ENCODE measurements at regions not wholly inside any gene's neighbourhood (a gene's known extent, or its start where the extent isn't known, plus 50 kb on each side); places are given as distances from the start of the nearest gene placed in this dataset.

GRCh38 chr18:47593744-47594472 lies 336.6 kb downstream of the SMAD2 start:
- no peak for DNase-seq

GRCh38 chr18:47591429-47591828 lies 339.0 kb downstream of the SMAD2 start:
- no peak for DNase-seq

- no peak for DNase-seq
These were observed 336.1 kb upstream of the SKOR2 start for GRCh38 chr18:47587587-47587986.

- DNase-seq: no peak
These were observed 335.1 kb upstream of the SKOR2 start for GRCh38 chr18:47586418-47587070.

- no peak for DNase-seq
These were observed 334.5 kb upstream of the SKOR2 start for GRCh38 chr18:47585914-47586313.

- no peak for DNase-seq
These were observed 333.7 kb upstream of the SKOR2 start for GRCh38 chr18:47585136-47585535.

- no peak for DNase-seq
These were observed 330.6 kb upstream of the SKOR2 start for GRCh38 chr18:47582093-47582492.

GRCh38 chr18:47577520-47577919 lies 326.1 kb upstream of the SKOR2 start:
- DNase-seq: no peak

GRCh38 chr18:47574966-47575365 lies 323.5 kb upstream of the SKOR2 start:
- no peak for DNase-seq

- DNase-seq: no peak
These were observed 320.5 kb upstream of the SKOR2 start for GRCh38 chr18:47571957-47572356.

GRCh38 chr18:47566809-47567208 lies 315.3 kb upstream of the SKOR2 start:
- no peak for DNase-seq

GRCh38 chr18:47560723-47561715 lies 309.6 kb upstream of the SKOR2 start:
- DNase-seq: no peak

GRCh38 chr18:47558110-47558750 lies 306.8 kb upstream of the SKOR2 start:
- DNase-seq: no peak

GRCh38 chr18:47557160-47557559 lies 305.7 kb upstream of the SKOR2 start:
- DNase-seq: no peak

- no peak for DNase-seq
These were observed 301.3 kb upstream of the SKOR2 start for GRCh38 chr18:47552783-47553182.

GRCh38 chr18:47550611-47551010 lies 299.2 kb upstream of the SKOR2 start:
- DNase-seq: no peak

GRCh38 chr18:47549021-47549540 lies 297.6 kb upstream of the SKOR2 start:
- no peak for DNase-seq

GRCh38 chr18:47547539-47548202 lies 296.2 kb upstream of the SKOR2 start:
- no peak for DNase-seq

- no peak for DNase-seq
These were observed 294.2 kb upstream of the SKOR2 start for GRCh38 chr18:47545613-47546012.

- DNase-seq: no peak
These were observed 291.6 kb upstream of the SKOR2 start for GRCh38 chr18:47543080-47543479.

- no peak for DNase-seq
These were observed 291.1 kb upstream of the SKOR2 start for GRCh38 chr18:47542551-47542950.

- no peak for DNase-seq
These were observed 280.3 kb upstream of the SKOR2 start for GRCh38 chr18:47531717-47532116.

Measured in GF-D8 (cell line).